H1 (cell line): ENCODE measurements at regions not wholly inside any gene's neighbourhood (a gene's known extent, or its start where the extent isn't known, plus 50 kb on each side); places are given as distances from the start of the nearest gene placed in this dataset.

Experiments
- ASH2L ChIP-seq: fragments of 200-600, 300-600 bp; sonication (generic); IDR thresholded peaks from one replicate; pipeline ENCODE4 v1.7.1; 2017; ENCODE audit warnings: low read length
- ATF2 ChIP-seq: IDR thresholded peaks from 2 replicates; pipeline ENCODE4 v1.6.1; 2012; ENCODE audit warnings: low read length, inconsistent platforms
- RAD21 ChIP-seq, 2 experiments: IDR thresholded peaks in 1 of 2; conservative IDR thresholded peaks in 1 of 2; 2 replicates each; pipeline ENCODE4 v1.6.1; 2011; ENCODE audit warnings: low read depth in 2 of 2, low read length in 2 of 2, improper control_type of control experiment in 1 of 2, inconsistent platforms in 1 of 2, mild to moderate bottlenecking in 1 of 2, moderate library complexity in 1 of 2
- YY1 ChIP-seq: IDR thresholded peaks from 2 replicates; pipeline ENCODE4 v1.6.1; 2011; ENCODE audit warnings: low read depth, mild to moderate bottlenecking, low read length

- TF ChIP-seq ATF2, result no peak
- no peak for TF ChIP-seq ASH2L
- no peak for TF ChIP-seq YY1
- TF ChIP-seq RAD21 (IDR thresholded peaks at IDR 0.05 in 1 of 2, conservative IDR thresholded peaks at IDR 0.05 in 1 of 2; ENCODE audit: low read depth in 2 of 2, low read length in 2 of 2), result no peak
These were observed 423.3 kb upstream of the OLFM3 start (continued) for GRCh38 chr1:102420034-102420433.
